ENCODE measurements at regions not wholly inside any gene's neighbourhood (a gene's known extent, or its start where the extent isn't known, plus 50 kb on each side); places are given as distances from the start of the nearest gene placed in this dataset.

GRCh38 chr2:35294636-35295263 is 1060.8 kb upstream of the CRIM1 start:
- H3K36me3 ChIP-seq (ENCODE audit: control insufficient read depth in 2 of 4, insufficient read depth in 4 of 4, low read length in 3 of 4), result no peaks in the 10 kb centered on the region
- H2AFZ ChIP-seq (ENCODE audit: low read length), result no peak overlapping the region
- no peak overlapping the region for H2AK5ac ChIP-seq (ENCODE audit: low read depth, low read length)
- no peaks in the 10 kb centered on the region for H3K9me3 ChIP-seq (ENCODE audit: insufficient read depth in 2 of 2, low read depth in 1 of 2, low read length in 1 of 2)
- no peaks in the 10 kb centered on the region for H3K79me1 ChIP-seq (ENCODE audit: low read depth, low read length)
- no peak overlapping the region for H2BK15ac ChIP-seq (ENCODE audit: low read length)
- FAIRE-seq, result no peak
- H3K27ac ChIP-seq (ENCODE audit: low read depth, low read length), result no peak overlapping the region
- H3K4me1 ChIP-seq (replicated peaks in 1 of 4; ENCODE audit: control insufficient read depth in 3 of 4, insufficient read depth in 4 of 4, low read length in 3 of 4), result peaks cover 0 to 5% (median 2%) of the 10 kb centered on the region in 4 experiments; a peak in 3 of 7 replicates
- no peaks in the 10 kb centered on the region for H4K20me1 ChIP-seq (replicated peaks in 1 of 2; ENCODE audit: control insufficient read depth in 1 of 2, insufficient read depth in 2 of 2, low read length in 2 of 2)
- WGBS, 2 experiments (ENCODE audit: extremely low coverage in 1 of 2, insufficient coverage in 1 of 2, insufficient read length in 1 of 2, insufficient replicate concordance in 2 of 2, low coverage in 1 of 2, low lambda C conversion rate in 2 of 2, missing lambda C conversion rate in 1 of 2), result 88% methylated on average over 7 of the region's 7 CpGs; no CpG with 5 or more reads in 1 of the 2 experiments
- ChIA-PET CTCF (ENCODE audit: partially characterized antibody) (no interaction called here), POLR2A (ENCODE audit: partially characterized antibody) (no interaction called here)
- TF ChIP-seq SUZ12 (IDR thresholded peaks at IDR 0.05; ENCODE audit: low read length) (no peak), ATF3 (IDR thresholded peaks at IDR 0.05; ENCODE audit: insufficient read depth, low read depth, low read length) (no peak), POLR2AphosphoS5 (IDR thresholded peaks at IDR 0.05; ENCODE audit: low read depth, low read length) (no peak), POLR2A (IDR thresholded peaks at IDR 0.05; ENCODE audit: control extremely low read depth in 1 of 2, low read depth in 2 of 2, low read length in 2 of 2) (no peak), JUN (IDR thresholded peaks at IDR 0.05; ENCODE audit: low read depth, low read length) (no peak), SP2 (IDR thresholded peaks at IDR 0.05; ENCODE audit: low read length) (no peak), RAD21 (IDR thresholded peaks at IDR 0.05 in 1 of 2, conservative IDR thresholded peaks at IDR 0.05 in 1 of 2; ENCODE audit: low read depth in 2 of 2, low read length in 2 of 2) (no peak)
- no peaks in the 10 kb centered on the region for H3K79me2 ChIP-seq (ENCODE audit: control insufficient read depth in 1 of 2, insufficient read depth in 2 of 2, low read length in 2 of 2)
- no peaks in the 10 kb centered on the region for H3K27me3 ChIP-seq (replicated peaks in 1 of 4; ENCODE audit: control insufficient read depth in 3 of 4, extremely low read depth in 1 of 4, insufficient read depth in 3 of 4, low read length in 3 of 4)
- no peak overlapping the region for H4K5ac ChIP-seq (ENCODE audit: insufficient read length, low read depth, low read length)
- H2BK12ac ChIP-seq (ENCODE audit: low read depth, low read length), result no peak overlapping the region
- no peak overlapping the region for H4K8ac ChIP-seq (ENCODE audit: extremely low read depth, insufficient read depth, low read length)
- no peak for DNase-seq (ENCODE audit: low read depth in 1 of 2, low spot score in 2 of 2)
- no peak overlapping the region for H3K56ac ChIP-seq (replicated peaks; ENCODE audit: insufficient read length, low read depth, low read length)
- no peak overlapping the region for H3K4ac ChIP-seq (replicated peaks; ENCODE audit: insufficient read length, low read depth, low read length)
- no peak overlapping the region for H4K91ac ChIP-seq (replicated peaks; ENCODE audit: insufficient read length, low read length)
- H3K18ac ChIP-seq (ENCODE audit: extremely low read depth, low read length), result no peak overlapping the region
- H3K4me3 ChIP-seq (ENCODE audit: extremely low read depth in 1 of 4, insufficient read depth in 2 of 4, low read depth in 3 of 4, low read length in 4 of 4), result no peak overlapping the region
- H2BK120ac ChIP-seq (replicated peaks; ENCODE audit: low read depth, low read length), result no peak overlapping the region
- no peak overlapping the region for H2BK20ac ChIP-seq (ENCODE audit: low read length)
- no peak overlapping the region for H3K14ac ChIP-seq (ENCODE audit: insufficient read length)
- H3K23me2 ChIP-seq (ENCODE audit: low read depth, low read length), result no peaks in the 10 kb centered on the region
- no peak overlapping the region for H3K4me2 ChIP-seq (ENCODE audit: insufficient read depth in 1 of 2, low read depth in 2 of 2, low read length in 2 of 2)
- H3K23ac ChIP-seq (ENCODE audit: insufficient read length), result no peak overlapping the region
- no peak overlapping the region for H2BK5ac ChIP-seq (ENCODE audit: low read depth, low read length)
- H3K9ac ChIP-seq (replicated peaks in 1 of 4; ENCODE audit: extremely low read depth in 1 of 4, low read depth in 3 of 4, low read length in 3 of 4), result no peak overlapping the region

Data from H1 (cell line).